ENCODE measurements at regions not wholly inside any gene's neighbourhood (a gene's known extent, or its start where the extent isn't known, plus 50 kb on each side); places are given as distances from the start of the nearest gene placed in this dataset.

DNA sequence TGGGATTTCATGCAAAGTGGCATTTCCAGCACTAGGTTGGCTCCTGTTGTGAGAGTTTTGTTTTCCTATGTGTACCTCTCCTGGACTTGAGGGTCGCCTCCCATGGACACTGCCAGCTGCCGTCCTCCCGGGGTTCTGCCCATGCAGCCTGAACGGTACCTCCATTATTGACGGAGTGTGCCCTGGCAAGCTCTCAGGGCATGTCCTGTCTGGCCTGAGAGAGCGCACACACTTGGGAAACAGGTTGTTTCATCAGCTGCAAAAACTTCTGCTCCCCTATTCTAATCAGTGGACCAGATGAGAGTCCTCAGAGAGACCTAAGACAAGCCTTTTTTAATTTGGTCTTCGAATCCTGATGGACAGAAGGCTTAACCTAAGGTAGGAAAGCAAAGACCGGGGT lies 56.6 kb upstream of the HOPX start:
- peak; percentile 84 for DNase-seq (ENCODE audit: low read depth)
- TF ChIP-seq, protein P1, sequence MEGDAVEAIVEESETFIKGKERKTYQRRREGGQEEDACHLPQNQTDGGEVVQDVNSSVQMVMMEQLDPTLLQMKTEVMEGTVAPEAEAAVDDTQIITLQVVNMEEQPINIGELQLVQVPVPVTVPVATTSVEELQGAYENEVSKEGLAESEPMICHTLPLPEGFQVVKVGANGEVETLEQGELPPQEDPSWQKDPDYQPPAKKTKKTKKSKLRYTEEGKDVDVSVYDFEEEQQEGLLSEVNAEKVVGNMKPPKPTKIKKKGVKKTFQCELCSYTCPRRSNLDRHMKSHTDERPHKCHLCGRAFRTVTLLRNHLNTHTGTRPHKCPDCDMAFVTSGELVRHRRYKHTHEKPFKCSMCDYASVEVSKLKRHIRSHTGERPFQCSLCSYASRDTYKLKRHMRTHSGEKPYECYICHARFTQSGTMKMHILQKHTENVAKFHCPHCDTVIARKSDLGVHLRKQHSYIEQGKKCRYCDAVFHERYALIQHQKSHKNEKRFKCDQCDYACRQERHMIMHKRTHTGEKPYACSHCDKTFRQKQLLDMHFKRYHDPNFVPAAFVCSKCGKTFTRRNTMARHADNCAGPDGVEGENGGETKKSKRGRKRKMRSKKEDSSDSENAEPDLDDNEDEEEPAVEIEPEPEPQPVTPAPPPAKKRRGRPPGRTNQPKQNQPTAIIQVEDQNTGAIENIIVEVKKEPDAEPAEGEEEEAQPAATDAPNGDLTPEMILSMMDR (IDR thresholded peaks at IDR 0.05; ENCODE audit: insufficient read depth, low read depth, low read length, missing control alignments), result no peak
- H3K4me3 ChIP-seq (ENCODE audit: low read length), result no peak overlapping the region

DNA sequence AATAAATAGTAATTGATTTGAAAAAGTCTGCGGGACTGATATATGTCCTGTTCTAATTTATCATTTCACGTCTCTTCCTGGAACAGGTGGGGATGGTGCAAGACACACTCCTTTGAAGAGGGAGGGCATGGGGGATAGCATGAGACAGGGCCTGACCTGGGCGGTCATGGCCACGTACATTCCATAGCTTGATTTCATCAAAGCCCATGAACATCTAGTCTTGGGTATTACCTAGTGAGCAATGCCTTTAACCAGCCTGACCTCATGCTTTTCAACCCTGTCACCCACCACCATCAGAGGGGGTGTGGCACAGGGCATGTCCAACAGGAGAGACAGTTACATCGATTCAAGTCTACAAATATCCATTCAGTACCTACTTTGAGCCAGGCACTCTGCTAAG lies 52.3 kb upstream of the HOPX start:
- no peak overlapping the region for H3K4me3 ChIP-seq (ENCODE audit: low read length)
- DNase-seq (ENCODE audit: low read depth), result peak; percentile 63
- TF ChIP-seq, protein P1 (IDR thresholded peaks at IDR 0.05; ENCODE audit: insufficient read depth, low read depth, low read length, missing control alignments), result no peak

DNA sequence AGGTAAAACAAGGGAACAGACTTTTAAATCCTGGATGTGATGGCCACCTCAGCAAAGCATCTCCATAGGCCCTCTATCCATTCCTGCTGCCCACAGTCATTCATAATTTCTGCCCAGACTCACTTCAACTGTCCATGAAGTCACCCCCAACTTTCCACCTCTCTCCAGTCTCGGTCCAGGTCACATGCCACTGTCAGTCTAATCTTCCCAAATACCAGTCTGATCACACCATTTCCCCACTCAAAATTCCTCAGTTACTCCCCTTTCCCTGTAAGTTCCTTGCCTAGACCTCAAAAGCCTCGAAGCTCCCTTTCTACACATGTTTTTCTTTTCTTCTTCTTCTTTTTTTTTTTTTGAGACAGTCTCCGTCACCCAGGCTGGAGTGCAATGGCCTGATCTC lies 51.2 kb upstream of the HOPX start:
- no peak overlapping the region for H3K4me3 ChIP-seq (ENCODE audit: low read length)
- TF ChIP-seq, protein P1 (IDR thresholded peaks at IDR 0.05; ENCODE audit: insufficient read depth, low read depth, low read length, missing control alignments), result no peak
- DNase-seq (ENCODE audit: low read depth), result no peak

DNA sequence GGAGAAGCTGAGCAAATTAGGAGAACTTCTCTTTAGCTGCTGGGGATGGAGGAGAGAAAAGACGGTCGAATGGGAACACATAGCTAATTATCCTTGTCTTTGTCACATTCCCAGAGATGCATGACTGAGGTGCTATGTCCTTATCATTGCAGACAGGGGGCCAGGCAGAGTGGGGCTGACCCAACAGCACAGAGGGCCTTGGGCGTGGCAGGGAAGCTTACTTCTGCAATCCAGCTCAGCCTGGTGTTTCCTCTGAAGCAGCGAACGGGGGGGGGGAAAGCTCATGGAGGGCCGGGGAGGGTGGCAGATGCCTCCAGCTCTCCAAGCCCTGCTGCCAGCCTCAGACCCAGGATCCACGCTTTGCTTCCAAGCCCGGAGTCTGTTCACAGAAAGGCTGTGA lies 50.8 kb upstream of the HOPX start:
- DNase-seq (ENCODE audit: low read depth), result no peak

More for the DNA sequence above, 50.8 kb upstream of the HOPX start:
- TF ChIP-seq, protein P1 (IDR thresholded peaks at IDR 0.05; ENCODE audit: insufficient read depth, low read depth, low read length, missing control alignments), result no peak
- no peak overlapping the region for H3K4me3 ChIP-seq (ENCODE audit: low read length)

Measured in epithelial cell of esophagus (primary cell).